ENCODE measurements at regions not wholly inside any gene's neighbourhood (a gene's known extent, or its start where the extent isn't known, plus 50 kb on each side); places are given as distances from the start of the nearest gene placed in this dataset.

- DNase-seq: no peak
- Histone ChIP-seq H3K36me3 (ENCODE audit: control insufficient read depth, insufficient read depth, low read length) (no peaks in the 10 kb centered on the region), H3K9me3 (replicated peaks; ENCODE audit: control insufficient read depth, low read depth, low read length) (no peaks in the 10 kb centered on the region), H3K27me3 (ENCODE audit: control insufficient read depth, insufficient read depth, low read length) (no peaks in the 10 kb centered on the region), H3K4me3 (ENCODE audit: low read length) (no peak overlapping the region), H3K4me1 (ENCODE audit: control insufficient read depth, insufficient read depth, low read length) (no peaks in the 10 kb centered on the region), H3K27ac (ENCODE audit: low read length) (no peak overlapping the region)
- 49% methylated on average over 4 of the region's 5 CpGs for WGBS (ENCODE audit: insufficient coverage)
Observed at GRCh38 chr1:208410409-208410808, 166.2 kb upstream of the PLXNA2 start.

- Histone ChIP-seq H3K27me3 (ENCODE audit: control insufficient read depth, insufficient read depth, low read length) (no peaks in the 10 kb centered on the region), H3K36me3 (ENCODE audit: control insufficient read depth, insufficient read depth, low read length) (no peaks in the 10 kb centered on the region), H3K27ac (ENCODE audit: low read length) (no peak overlapping the region), H3K4me1 (ENCODE audit: control insufficient read depth, insufficient read depth, low read length) (no peaks in the 10 kb centered on the region), H3K4me3 (ENCODE audit: low read length) (no peak overlapping the region), H3K9me3 (replicated peaks; ENCODE audit: control insufficient read depth, low read depth, low read length) (no peaks in the 10 kb centered on the region)
- WGBS (ENCODE audit: insufficient coverage): 17% methylated on average over 1 of the region's 2 CpGs
- DNase-seq: no peak
Observed at GRCh38 chr1:208413006-208413405, 168.8 kb upstream of the PLXNA2 start.

- Histone ChIP-seq H3K27ac (ENCODE audit: low read length) (no peak overlapping the region), H3K4me1 (ENCODE audit: control insufficient read depth, insufficient read depth, low read length) (no peaks in the 10 kb centered on the region), H3K9me3 (replicated peaks; ENCODE audit: control insufficient read depth, low read depth, low read length) (no peaks in the 10 kb centered on the region), H3K4me3 (ENCODE audit: low read length) (no peak overlapping the region), H3K27me3 (ENCODE audit: control insufficient read depth, insufficient read depth, low read length) (no peaks in the 10 kb centered on the region), H3K36me3 (ENCODE audit: control insufficient read depth, insufficient read depth, low read length) (no peaks in the 10 kb centered on the region)
- WGBS (ENCODE audit: insufficient coverage): 100% methylated on average over 1 of the region's 1 CpG
- no peak for DNase-seq
Observed at GRCh38 chr1:208418667-208419066, 174.5 kb upstream of the PLXNA2 start.

- DNase-seq: no peak
- Histone ChIP-seq H3K27me3 (ENCODE audit: control insufficient read depth, insufficient read depth, low read length) (no peaks in the 10 kb centered on the region), H3K4me3 (ENCODE audit: low read length) (no peak overlapping the region), H3K27ac (ENCODE audit: low read length) (no peak overlapping the region), H3K9me3 (replicated peaks; ENCODE audit: control insufficient read depth, low read depth, low read length) (no peaks in the 10 kb centered on the region), H3K4me1 (ENCODE audit: control insufficient read depth, insufficient read depth, low read length) (no peaks in the 10 kb centered on the region), H3K36me3 (ENCODE audit: control insufficient read depth, insufficient read depth, low read length) (no peaks in the 10 kb centered on the region)
- 100% methylated on average over 1 of the region's 5 CpGs for WGBS (ENCODE audit: insufficient coverage)
Observed at GRCh38 chr1:208419746-208420420, 175.7 kb upstream of the PLXNA2 start.

GRCh38 chr1:208420696-208421095, 176.5 kb upstream of the PLXNA2 start:
- no peaks in the 10 kb centered on the region for H3K9me3 ChIP-seq (replicated peaks; ENCODE audit: control insufficient read depth, low read depth, low read length)
- no peak overlapping the region for H3K27ac ChIP-seq (ENCODE audit: low read length)
- H3K27me3 ChIP-seq (ENCODE audit: control insufficient read depth, insufficient read depth, low read length): no peaks in the 10 kb centered on the region
- no peaks in the 10 kb centered on the region for H3K36me3 ChIP-seq (ENCODE audit: control insufficient read depth, insufficient read depth, low read length)
- H3K4me1 ChIP-seq (ENCODE audit: control insufficient read depth, insufficient read depth, low read length): no peaks in the 10 kb centered on the region
- H3K4me3 ChIP-seq (ENCODE audit: low read length): no peak overlapping the region
- WGBS (ENCODE audit: insufficient coverage): no CpG with 5 or more reads among the region's 1 CpG
- no peak for DNase-seq

- no peak for DNase-seq
- Histone ChIP-seq H3K9me3 (replicated peaks; ENCODE audit: control insufficient read depth, low read depth, low read length) (no peaks in the 10 kb centered on the region), H3K27ac (ENCODE audit: low read length) (no peak overlapping the region), H3K4me3 (ENCODE audit: low read length) (no peak overlapping the region), H3K36me3 (ENCODE audit: control insufficient read depth, insufficient read depth, low read length) (no peaks in the 10 kb centered on the region), H3K27me3 (ENCODE audit: control insufficient read depth, insufficient read depth, low read length) (no peaks in the 10 kb centered on the region), H3K4me1 (ENCODE audit: control insufficient read depth, insufficient read depth, low read length) (no peaks in the 10 kb centered on the region)
- WGBS (ENCODE audit: insufficient coverage): 43% methylated on average over 4 of the region's 4 CpGs
Observed at GRCh38 chr1:208421486-208421885, 177.3 kb upstream of the PLXNA2 start.

GRCh38 chr1:208423526-208423925, 179.3 kb upstream of the PLXNA2 start:
- H3K27me3 ChIP-seq (ENCODE audit: control insufficient read depth, insufficient read depth, low read length): no peaks in the 10 kb centered on the region
- H3K36me3 ChIP-seq (ENCODE audit: control insufficient read depth, insufficient read depth, low read length): no peaks in the 10 kb centered on the region
- no peaks in the 10 kb centered on the region for H3K4me1 ChIP-seq (ENCODE audit: control insufficient read depth, insufficient read depth, low read length)
- H3K27ac ChIP-seq (ENCODE audit: low read length): no peak overlapping the region
- DNase-seq: no peak
- H3K4me3 ChIP-seq (ENCODE audit: low read length): no peak overlapping the region
- H3K9me3 ChIP-seq (replicated peaks; ENCODE audit: control insufficient read depth, low read depth, low read length): no peaks in the 10 kb centered on the region
- WGBS (ENCODE audit: insufficient coverage): no CpG with 5 or more reads among the region's 3 CpGs

- Histone ChIP-seq H3K36me3 (ENCODE audit: control insufficient read depth, insufficient read depth, low read length) (no peaks in the 10 kb centered on the region), H3K27ac (ENCODE audit: low read length) (no peak overlapping the region), H3K27me3 (ENCODE audit: control insufficient read depth, insufficient read depth, low read length) (no peaks in the 10 kb centered on the region), H3K4me3 (ENCODE audit: low read length) (no peak overlapping the region), H3K9me3 (replicated peaks; ENCODE audit: control insufficient read depth, low read depth, low read length) (no peaks in the 10 kb centered on the region), H3K4me1 (ENCODE audit: control insufficient read depth, insufficient read depth, low read length) (no peaks in the 10 kb centered on the region)
- WGBS (ENCODE audit: insufficient coverage): no CpG with 5 or more reads among the region's 3 CpGs
- no peak for DNase-seq
Observed at GRCh38 chr1:208425096-208425495, 180.9 kb upstream of the PLXNA2 start.

GRCh38 chr1:208430220-208430619, 186.0 kb upstream of the PLXNA2 start:
- no peak overlapping the region for H3K4me3 ChIP-seq (ENCODE audit: low read length)
- 17% methylated on average over 1 of the region's 3 CpGs for WGBS (ENCODE audit: insufficient coverage)
- H3K9me3 ChIP-seq (replicated peaks; ENCODE audit: control insufficient read depth, low read depth, low read length): no peaks in the 10 kb centered on the region
- no peak for DNase-seq
- H3K4me1 ChIP-seq (ENCODE audit: control insufficient read depth, insufficient read depth, low read length): no peaks in the 10 kb centered on the region
- no peaks in the 10 kb centered on the region for H3K36me3 ChIP-seq (ENCODE audit: control insufficient read depth, insufficient read depth, low read length)
- H3K27me3 ChIP-seq (ENCODE audit: control insufficient read depth, insufficient read depth, low read length): no peaks in the 10 kb centered on the region
- H3K27ac ChIP-seq (ENCODE audit: low read length): no peak overlapping the region

GRCh38 chr1:208431721-208432120, 187.5 kb upstream of the PLXNA2 start:
- Histone ChIP-seq H3K9me3 (replicated peaks; ENCODE audit: control insufficient read depth, low read depth, low read length) (no peaks in the 10 kb centered on the region), H3K27ac (ENCODE audit: low read length) (no peak overlapping the region), H3K36me3 (ENCODE audit: control insufficient read depth, insufficient read depth, low read length) (no peaks in the 10 kb centered on the region), H3K4me1 (ENCODE audit: control insufficient read depth, insufficient read depth, low read length) (no peaks in the 10 kb centered on the region), H3K4me3 (ENCODE audit: low read length) (no peak overlapping the region), H3K27me3 (ENCODE audit: control insufficient read depth, insufficient read depth, low read length) (no peaks in the 10 kb centered on the region)
- DNase-seq: no peak
- no CpG with 5 or more reads among the region's 3 CpGs for WGBS (ENCODE audit: insufficient coverage)

GRCh38 chr1:208432346-208432745, 188.2 kb upstream of the PLXNA2 start:
- Histone ChIP-seq H3K36me3 (ENCODE audit: control insufficient read depth, insufficient read depth, low read length) (no peaks in the 10 kb centered on the region), H3K9me3 (replicated peaks; ENCODE audit: control insufficient read depth, low read depth, low read length) (no peaks in the 10 kb centered on the region)
- WGBS (ENCODE audit: insufficient coverage): 80% methylated on average over 1 of the region's 2 CpGs

More at GRCh38 chr1:208432346-208432745, 188.2 kb upstream of the PLXNA2 start:
- no peak overlapping the region for H3K4me3 ChIP-seq (ENCODE audit: low read length)
- DNase-seq: no peak
- no peak overlapping the region for H3K27ac ChIP-seq (ENCODE audit: low read length)
- H3K27me3 ChIP-seq (ENCODE audit: control insufficient read depth, insufficient read depth, low read length): no peaks in the 10 kb centered on the region
- H3K4me1 ChIP-seq (ENCODE audit: control insufficient read depth, insufficient read depth, low read length): no peaks in the 10 kb centered on the region
